Parathyroid adenoma (tissue), 2 donors: ENCODE measurements at regions not wholly inside any gene's neighbourhood (a gene's known extent, or its start where the extent isn't known, plus 50 kb on each side); places are given as distances from the start of the nearest gene placed in this dataset.

Source experiments
- H2AFZ ChIP-seq: fragments of 300-600 bp; sonication (generic); one replicate; pipeline ENCODE4 v1.7.0; 2017; ENCODE audit warnings: antibody characterized with exemption, mild to moderate bottlenecking
- H3K27ac ChIP-seq: fragments of 300-600 bp; sonication (generic); one replicate; pipeline ENCODE4 v1.7.0; 2017
- H3K27me3 ChIP-seq: fragments of 300-600 bp; sonication (generic); one replicate; pipeline ENCODE4 v1.7.0; 2017; ENCODE audit warnings: low read length; ENCODE audit not compliant: control insufficient read depth, insufficient read depth
- H3K36me3 ChIP-seq: fragments of 300-600 bp; sonication (generic); one replicate; pipeline ENCODE4 v1.7.0; 2017; ENCODE audit warnings: low read length; ENCODE audit not compliant: control insufficient read depth, insufficient read depth
- H3K4me1 ChIP-seq: fragments of 300-600 bp; sonication (generic); one replicate; pipeline ENCODE4 v1.7.0; 2017; ENCODE audit warnings: control low read depth
- H3K4me2 ChIP-seq: fragments of 300-600 bp; sonication (generic); one replicate; pipeline ENCODE4 v1.7.0; 2017; ENCODE audit warnings: low read length
- H3K4me3 ChIP-seq: fragments of 300-600 bp; sonication (generic); one replicate; pipeline ENCODE4 v1.7.0; 2017; ENCODE audit warnings: low read depth, low read length
- H3K79me2 ChIP-seq: fragments of 300-600 bp; sonication (generic); one replicate; pipeline ENCODE4 v1.7.0; 2017; ENCODE audit warnings: control low read depth
- H3K9ac ChIP-seq: fragments of 300-600 bp; sonication (generic); one replicate; pipeline ENCODE4 v1.7.0; 2017; ENCODE audit warnings: mild to moderate bottlenecking
- H3K9me3 ChIP-seq: fragments of 300-600 bp; sonication (generic); one replicate; pipeline ENCODE4 v1.7.0; 2017; ENCODE audit warnings: low read length; ENCODE audit not compliant: control insufficient read depth
- TF ChIP-seq, protein P1 (sequence below): fragments of 300-600 bp; sonication (generic); IDR thresholded peaks from one replicate; pipeline ENCODE4 v1.7.0; 2017; ENCODE audit warnings: antibody characterized with exemption, mild to moderate bottlenecking
- donor health status: primary hyperparathyroidism.

DNA sequence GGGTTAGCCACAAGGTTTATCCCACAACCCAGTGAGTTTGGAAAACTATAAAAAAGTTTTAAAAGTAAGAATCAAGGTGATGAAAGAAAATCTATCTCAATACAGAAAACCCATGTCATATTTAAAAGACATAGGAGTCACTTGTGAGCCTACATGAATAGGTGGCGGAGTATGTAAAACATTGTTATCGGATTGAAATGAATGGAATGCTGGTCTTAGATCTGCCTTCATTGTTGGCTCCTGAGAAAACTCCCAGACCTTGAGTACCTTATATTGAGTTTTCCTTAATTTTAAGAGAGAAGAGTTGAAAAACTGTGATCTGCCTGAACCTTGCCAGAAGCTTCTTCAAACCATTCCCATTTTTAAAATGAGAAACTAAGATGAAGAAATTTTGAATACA is 551.1 kb downstream of the EFNA5 start:
- Histone ChIP-seq H3K9ac (no peak overlapping the region), H3K4me3 (no peak overlapping the region), H3K4me2 (no peak overlapping the region), H3K27ac (no peak overlapping the region), H2AFZ (no peak overlapping the region), H3K36me3 (no peaks in the 10 kb centered on the region), H3K9me3 (no peaks in the 10 kb centered on the region), H3K4me1 (no peaks in the 10 kb centered on the region), H3K27me3 (no peaks in the 10 kb centered on the region), H3K79me2 (no peaks in the 10 kb centered on the region)
- TF ChIP-seq, protein P1, sequence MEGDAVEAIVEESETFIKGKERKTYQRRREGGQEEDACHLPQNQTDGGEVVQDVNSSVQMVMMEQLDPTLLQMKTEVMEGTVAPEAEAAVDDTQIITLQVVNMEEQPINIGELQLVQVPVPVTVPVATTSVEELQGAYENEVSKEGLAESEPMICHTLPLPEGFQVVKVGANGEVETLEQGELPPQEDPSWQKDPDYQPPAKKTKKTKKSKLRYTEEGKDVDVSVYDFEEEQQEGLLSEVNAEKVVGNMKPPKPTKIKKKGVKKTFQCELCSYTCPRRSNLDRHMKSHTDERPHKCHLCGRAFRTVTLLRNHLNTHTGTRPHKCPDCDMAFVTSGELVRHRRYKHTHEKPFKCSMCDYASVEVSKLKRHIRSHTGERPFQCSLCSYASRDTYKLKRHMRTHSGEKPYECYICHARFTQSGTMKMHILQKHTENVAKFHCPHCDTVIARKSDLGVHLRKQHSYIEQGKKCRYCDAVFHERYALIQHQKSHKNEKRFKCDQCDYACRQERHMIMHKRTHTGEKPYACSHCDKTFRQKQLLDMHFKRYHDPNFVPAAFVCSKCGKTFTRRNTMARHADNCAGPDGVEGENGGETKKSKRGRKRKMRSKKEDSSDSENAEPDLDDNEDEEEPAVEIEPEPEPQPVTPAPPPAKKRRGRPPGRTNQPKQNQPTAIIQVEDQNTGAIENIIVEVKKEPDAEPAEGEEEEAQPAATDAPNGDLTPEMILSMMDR = no peak

DNA sequence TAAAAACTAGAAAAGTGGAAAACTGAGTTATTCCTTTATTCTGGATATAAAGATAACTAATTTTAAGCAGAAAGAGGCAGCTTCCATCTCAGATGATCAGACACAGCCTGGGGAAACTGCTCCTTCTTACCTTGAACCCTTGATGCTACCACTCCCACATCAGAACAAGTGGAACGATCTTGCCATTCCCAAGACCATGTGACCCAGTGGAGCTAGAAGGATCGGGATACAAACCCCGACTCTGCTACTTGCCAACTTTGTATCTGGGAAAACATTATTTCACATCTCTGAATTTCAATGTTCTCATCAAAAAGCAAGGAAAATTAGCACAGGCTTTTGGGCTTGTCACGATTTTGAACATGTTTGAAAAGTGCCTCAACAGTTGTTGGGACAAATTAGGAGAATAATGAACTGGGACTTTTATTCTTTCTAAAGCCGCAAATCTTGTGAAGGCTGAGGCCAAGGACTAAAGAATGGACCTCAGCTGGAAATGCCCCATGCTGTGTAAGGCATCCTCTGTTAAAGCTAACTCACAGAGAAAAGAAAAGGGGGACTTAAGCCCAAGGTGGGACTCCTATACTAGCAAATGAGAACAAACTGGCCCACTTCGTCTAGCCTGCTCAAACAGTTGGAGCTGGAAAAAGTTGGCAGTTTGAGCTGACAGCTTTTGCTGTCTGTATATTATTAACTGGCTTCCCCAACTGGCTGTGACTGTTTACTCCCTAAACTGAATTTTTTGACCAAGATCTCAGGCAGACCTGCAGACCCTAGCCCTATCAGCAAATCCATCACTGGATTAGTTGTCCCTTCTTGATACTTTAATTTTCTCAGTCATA is 552.3 kb downstream of the EFNA5 start:
- no peak overlapping the region for H3K4me3 ChIP-seq
- no peaks in the 10 kb centered on the region for H3K27me3 ChIP-seq
- no peaks in the 10 kb centered on the region for H3K9me3 ChIP-seq
- no peaks in the 10 kb centered on the region for H3K4me1 ChIP-seq
- no peak overlapping the region for H3K9ac ChIP-seq
- TF ChIP-seq, protein P1 = no peak
- H3K79me2 ChIP-seq = no peaks in the 10 kb centered on the region
- H3K36me3 ChIP-seq = no peaks in the 10 kb centered on the region
- H2AFZ ChIP-seq = no peak overlapping the region
- H3K4me2 ChIP-seq = no peak overlapping the region
- H3K27ac ChIP-seq = no peak overlapping the region

DNA sequence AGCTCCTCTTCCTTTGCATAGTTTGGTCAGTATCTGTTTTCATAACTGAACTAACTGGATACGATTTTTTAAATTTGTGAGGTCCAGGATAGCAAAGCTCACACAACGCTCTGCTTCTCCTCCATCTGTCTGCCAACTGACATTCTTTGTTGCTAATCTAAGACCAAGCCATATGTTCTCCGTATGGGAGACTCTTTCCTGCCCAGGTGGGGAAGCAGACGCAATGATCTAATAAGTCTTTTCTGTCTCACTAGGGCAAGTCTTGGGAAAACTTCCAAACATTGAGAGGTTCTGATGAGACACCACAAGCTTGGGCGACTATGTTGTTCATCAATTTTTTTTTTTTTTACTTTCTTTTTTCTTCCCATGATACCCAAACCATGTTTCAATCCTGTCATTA is 558.5 kb downstream of the EFNA5 start:
- no peak overlapping the region for H3K4me3 ChIP-seq
- no peak overlapping the region for H3K27ac ChIP-seq
- H3K4me1 ChIP-seq = no peaks in the 10 kb centered on the region
- H3K27me3 ChIP-seq = no peaks in the 10 kb centered on the region
- no peak overlapping the region for H3K9ac ChIP-seq
- H3K9me3 ChIP-seq = no peaks in the 10 kb centered on the region
- TF ChIP-seq, protein P1 = no peak
- H3K36me3 ChIP-seq = no peaks in the 10 kb centered on the region
- no peak overlapping the region for H3K4me2 ChIP-seq
- H3K79me2 ChIP-seq = no peaks in the 10 kb centered on the region
- no peak overlapping the region for H2AFZ ChIP-seq

DNA sequence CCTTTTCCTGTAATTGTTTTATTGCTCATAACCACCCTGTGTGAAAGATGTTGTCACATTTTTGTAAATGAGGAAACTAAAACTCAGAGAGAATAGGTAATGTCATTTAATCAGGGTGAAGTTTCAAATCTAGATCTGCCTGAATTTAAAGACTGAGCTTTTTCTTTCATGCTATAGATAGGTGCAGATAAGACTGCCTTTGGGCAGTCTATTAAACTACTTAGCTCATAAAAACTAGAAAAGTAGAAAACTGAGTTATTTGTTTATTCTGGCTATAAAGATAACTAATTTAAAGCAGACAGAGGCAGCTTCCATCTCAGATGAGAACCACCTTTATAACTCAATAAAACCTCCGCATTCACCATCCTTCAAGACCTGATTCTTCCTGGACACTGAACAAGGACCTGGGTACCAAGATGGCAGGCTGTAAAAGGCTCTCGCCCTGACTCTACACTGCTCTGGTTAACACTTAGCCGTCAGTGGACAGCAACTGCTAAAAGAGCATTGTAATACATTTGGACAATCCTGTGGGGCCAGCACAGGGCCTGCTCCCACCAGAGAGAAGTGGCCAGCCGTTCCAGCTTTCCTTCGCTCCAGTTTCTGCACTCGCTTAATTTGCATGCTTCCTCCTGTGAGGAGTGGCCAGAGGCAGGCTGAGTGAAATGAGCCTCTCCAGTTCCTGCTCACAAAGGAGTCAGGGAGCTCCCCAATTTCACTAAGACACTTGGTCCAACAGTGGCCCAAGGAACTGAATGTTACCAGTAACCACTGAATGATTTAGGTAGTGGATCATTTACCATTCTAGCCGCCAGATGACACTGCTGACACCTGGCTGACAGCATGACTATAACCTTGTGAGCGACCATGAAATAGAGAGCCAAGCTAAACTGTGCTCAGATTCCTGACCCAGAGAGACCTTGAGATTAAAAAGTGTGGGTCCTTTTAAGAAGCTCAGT is 566.4 kb downstream of the EFNA5 start:
- no peak overlapping the region for H3K4me3 ChIP-seq
- TF ChIP-seq, protein P1 = no peak
- H3K79me2 ChIP-seq = no peaks in the 10 kb centered on the region
- H3K27ac ChIP-seq = no peak overlapping the region
- H2AFZ ChIP-seq = no peak overlapping the region
- no peaks in the 10 kb centered on the region for H3K9me3 ChIP-seq
- H3K36me3 ChIP-seq = no peaks in the 10 kb centered on the region
- H3K27me3 ChIP-seq = no peaks in the 10 kb centered on the region
- H3K4me1 ChIP-seq = no peaks in the 10 kb centered on the region
- H3K9ac ChIP-seq = no peak overlapping the region
- no peak overlapping the region for H3K4me2 ChIP-seq
